ENCODE measurements at regions not wholly inside any gene's neighbourhood (a gene's known extent, or its start where the extent isn't known, plus 50 kb on each side); places are given as distances from the start of the nearest gene placed in this dataset.

DNA sequence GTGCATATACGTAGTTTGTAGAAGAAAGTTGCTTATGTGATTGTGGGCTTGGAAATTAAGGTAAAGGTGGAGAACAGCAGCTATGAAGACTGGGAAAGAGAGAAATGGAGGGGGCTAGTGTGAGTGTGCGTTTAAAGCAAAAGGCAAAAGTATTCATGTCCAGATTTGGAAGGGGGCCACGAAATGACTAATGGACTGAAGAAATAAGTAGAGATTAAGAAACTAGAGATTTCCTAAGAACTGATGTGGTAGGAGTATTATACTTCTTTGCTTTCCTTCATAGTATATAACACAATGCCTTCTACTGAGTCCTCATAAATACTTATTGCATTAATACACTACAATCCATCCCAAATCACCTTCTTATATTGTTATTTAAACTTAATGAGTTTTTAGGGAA is 298.6 kb upstream of the NOVA1 start:
- TF ChIP-seq TEAD4 (IDR thresholded peaks at IDR 0.05) (no peak), CREB1 (IDR thresholded peaks at IDR 0.05; ENCODE audit: low read depth) (no peak), TCF12 (IDR thresholded peaks at IDR 0.05; ENCODE audit: low read depth) (no peak), EGR1 (IDR thresholded peaks at IDR 0.05) (no peak), FOXM1 (IDR thresholded peaks at IDR 0.05; ENCODE audit: borderline replicate concordance, low read depth) (no peak), RAD21 (IDR thresholded peaks at IDR 0.05; ENCODE audit: low read depth) (no peak)
- TF ChIP-seq, protein P1, sequence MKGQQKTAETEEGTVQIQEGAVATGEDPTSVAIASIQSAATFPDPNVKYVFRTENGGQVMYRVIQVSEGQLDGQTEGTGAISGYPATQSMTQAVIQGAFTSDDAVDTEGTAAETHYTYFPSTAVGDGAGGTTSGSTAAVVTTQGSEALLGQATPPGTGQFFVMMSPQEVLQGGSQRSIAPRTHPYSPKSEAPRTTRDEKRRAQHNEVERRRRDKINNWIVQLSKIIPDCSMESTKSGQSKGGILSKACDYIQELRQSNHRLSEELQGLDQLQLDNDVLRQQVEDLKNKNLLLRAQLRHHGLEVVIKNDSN (IDR thresholded peaks at IDR 0.05) = no peak
- TF ChIP-seq, protein P2, sequence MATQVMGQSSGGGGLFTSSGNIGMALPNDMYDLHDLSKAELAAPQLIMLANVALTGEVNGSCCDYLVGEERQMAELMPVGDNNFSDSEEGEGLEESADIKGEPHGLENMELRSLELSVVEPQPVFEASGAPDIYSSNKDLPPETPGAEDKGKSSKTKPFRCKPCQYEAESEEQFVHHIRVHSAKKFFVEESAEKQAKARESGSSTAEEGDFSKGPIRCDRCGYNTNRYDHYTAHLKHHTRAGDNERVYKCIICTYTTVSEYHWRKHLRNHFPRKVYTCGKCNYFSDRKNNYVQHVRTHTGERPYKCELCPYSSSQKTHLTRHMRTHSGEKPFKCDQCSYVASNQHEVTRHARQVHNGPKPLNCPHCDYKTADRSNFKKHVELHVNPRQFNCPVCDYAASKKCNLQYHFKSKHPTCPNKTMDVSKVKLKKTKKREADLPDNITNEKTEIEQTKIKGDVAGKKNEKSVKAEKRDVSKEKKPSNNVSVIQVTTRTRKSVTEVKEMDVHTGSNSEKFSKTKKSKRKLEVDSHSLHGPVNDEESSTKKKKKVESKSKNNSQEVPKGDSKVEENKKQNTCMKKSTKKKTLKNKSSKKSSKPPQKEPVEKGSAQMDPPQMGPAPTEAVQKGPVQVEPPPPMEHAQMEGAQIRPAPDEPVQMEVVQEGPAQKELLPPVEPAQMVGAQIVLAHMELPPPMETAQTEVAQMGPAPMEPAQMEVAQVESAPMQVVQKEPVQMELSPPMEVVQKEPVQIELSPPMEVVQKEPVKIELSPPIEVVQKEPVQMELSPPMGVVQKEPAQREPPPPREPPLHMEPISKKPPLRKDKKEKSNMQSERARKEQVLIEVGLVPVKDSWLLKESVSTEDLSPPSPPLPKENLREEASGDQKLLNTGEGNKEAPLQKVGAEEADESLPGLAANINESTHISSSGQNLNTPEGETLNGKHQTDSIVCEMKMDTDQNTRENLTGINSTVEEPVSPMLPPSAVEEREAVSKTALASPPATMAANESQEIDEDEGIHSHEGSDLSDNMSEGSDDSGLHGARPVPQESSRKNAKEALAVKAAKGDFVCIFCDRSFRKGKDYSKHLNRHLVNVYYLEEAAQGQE (IDR thresholded peaks at IDR 0.05; ENCODE audit: low read depth) = no peak
- TF ChIP-seq, protein P3, sequence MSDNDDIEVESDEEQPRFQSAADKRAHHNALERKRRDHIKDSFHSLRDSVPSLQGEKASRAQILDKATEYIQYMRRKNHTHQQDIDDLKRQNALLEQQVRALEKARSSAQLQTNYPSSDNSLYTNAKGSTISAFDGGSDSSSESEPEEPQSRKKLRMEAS (IDR thresholded peaks at IDR 0.05) = no peak
